Middle frontal gyrus (tissue), 1 donor: ENCODE measurements at regions not wholly inside any gene's neighbourhood (a gene's known extent, or its start where the extent isn't known, plus 50 kb on each side); places are given as distances from the start of the nearest gene placed in this dataset.

Source experiments
- DNase-seq: peaks from one replicate; pipeline ENCODE4 v3.0.0-alpha.2; 2015; ENCODE audit warnings: low spot score; ENCODE audit errors: extremely low spot score

DNA sequence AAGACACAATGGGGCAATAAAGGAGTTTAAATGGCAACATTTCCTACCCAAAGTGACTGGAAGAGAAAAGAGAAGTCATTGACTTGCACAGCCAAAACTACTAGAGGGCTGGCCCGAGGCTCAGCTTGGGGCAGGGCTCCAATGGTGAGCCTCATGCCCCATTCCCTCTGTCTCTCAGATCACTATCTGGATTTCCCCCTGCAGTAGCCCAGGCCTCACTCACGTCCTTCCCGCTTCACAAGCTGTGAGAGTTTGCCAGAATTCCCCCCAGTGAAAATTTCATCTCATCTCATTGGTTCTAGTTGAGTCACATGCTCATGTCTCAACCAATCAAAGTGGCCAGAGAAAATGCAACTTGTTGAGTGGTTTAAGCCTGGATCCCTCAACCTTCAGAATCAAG, 181.3 kb downstream of the WDR11 start:
- no peak for DNase-seq

DNA sequence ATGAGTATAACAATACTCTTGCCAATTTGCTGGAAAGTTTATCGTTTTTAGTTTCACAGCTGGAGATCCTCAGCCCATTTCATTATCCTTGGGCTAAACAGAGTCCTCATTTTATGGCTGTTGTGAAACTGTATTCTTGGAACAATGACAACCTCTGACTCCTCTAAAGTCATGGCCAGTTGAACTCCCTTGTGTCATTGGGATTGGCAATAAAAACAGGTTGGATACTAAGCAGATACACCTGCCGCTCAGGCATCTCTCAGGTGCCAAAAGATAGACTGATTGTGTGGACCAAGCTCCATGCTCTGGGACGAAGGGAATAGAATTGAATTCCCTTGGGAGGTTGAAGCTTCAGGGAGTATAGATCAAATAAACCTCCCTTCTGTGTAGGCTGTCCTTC, 182.2 kb downstream of the WDR11 start:
- DNase-seq: no peak

GRCh38 chr10:121036431-121036830, 185.3 kb downstream of the WDR11 start:
- no peak for DNase-seq

GRCh38 chr10:121041499-121041898, 190.3 kb downstream of the WDR11 start:
- DNase-seq: no peak

GRCh38 chr10:121041906-121042305, 190.7 kb downstream of the WDR11 start:
- no peak for DNase-seq

DNA sequence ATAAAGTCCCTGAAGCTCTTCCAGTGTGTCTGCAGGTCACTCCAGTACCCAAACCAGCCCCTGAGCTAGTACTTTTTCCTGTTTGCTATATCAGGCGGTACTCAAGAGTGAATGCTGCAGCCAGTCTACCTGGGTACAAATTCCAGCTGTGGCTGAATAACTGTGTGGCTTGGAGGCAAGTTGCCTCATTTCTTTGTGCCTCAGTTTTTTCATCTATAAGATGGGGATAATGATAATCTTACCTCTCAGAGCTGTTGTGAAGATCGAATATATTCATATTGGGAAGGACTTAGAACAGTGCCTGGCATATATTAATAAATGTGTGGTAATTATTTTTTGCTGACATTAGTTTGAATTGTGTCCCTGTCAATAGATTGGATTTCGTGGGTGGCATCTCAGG, 191.2 kb downstream of the WDR11 start:
- DNase-seq: no peak

DNA sequence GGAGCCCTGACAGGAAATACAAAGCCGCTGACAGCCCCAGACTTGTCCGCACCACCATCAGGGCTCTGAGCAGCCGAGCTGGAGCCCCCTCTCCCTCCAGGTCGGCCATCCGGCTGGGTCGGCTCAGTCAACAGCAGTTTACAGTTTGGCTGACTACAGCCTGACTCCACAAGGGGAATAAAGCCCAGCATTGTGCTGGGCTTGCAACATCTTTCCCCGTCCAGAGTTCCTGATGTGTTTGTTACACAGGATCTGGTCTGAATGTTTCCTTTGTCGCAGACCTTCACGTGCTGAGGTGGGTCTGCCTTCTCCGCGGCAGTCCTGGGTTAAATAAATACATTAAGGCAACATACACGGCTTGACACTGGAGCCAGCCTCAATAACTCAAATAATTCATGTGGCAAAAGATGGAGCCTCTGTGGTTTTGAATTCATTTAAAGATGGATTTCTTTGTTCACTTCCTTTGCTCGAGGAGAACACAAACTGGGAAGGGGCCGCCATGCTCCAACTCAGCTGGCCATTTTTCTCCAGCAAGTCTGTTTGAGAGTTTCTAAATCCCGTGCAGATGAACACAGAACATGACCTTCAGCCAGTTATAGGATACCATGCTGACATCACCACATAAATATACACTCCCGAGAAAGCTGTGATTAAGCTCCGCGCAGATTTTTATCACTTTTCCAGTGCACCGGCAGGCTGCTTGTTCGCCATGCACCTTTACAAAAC, 192.1 kb downstream of the WDR11 start:
- DNase-seq: no peak

DNA sequence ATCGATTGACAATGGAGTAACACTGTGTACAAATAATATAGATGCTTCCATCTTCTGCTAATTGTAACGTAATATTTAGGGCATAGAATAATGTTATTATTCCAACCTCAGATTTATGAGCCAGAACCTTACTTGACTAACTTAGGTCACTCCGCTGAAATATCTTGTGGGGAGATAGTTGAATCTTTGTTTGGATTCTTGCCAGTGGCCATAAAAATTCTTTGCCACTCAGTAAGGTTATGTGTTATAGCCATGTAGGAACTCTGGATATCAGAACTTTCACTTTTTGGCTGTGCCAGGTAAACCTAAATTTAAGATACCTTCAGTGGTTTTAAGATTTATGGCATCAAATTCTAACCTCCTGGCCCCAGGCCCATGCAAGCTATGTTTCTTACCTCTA, 197.6 kb downstream of the WDR11 start:
- DNase-seq: no peak

GRCh38 chr10:121049489-121049888, 198.3 kb downstream of the WDR11 start:
- no peak for DNase-seq

DNA sequence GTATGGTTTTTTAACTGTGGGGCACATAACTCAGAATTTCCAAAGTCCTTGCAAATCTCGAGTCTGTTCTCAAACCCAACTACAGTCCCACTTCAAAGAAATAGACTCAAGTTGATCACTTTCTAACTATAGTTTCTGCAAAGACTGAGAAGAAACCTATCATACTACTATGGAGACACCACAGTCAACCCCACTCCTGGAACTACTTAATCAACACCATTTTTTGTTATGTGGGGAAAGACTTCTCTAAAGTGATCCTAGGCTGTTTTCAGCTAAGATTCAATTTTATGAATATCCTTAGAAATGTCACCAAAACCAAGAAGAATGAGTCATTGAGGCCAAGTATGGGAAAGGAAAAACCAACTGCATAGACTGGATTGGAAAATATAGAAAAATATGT, 198.8 kb downstream of the WDR11 start:
- DNase-seq: no peak

DNA sequence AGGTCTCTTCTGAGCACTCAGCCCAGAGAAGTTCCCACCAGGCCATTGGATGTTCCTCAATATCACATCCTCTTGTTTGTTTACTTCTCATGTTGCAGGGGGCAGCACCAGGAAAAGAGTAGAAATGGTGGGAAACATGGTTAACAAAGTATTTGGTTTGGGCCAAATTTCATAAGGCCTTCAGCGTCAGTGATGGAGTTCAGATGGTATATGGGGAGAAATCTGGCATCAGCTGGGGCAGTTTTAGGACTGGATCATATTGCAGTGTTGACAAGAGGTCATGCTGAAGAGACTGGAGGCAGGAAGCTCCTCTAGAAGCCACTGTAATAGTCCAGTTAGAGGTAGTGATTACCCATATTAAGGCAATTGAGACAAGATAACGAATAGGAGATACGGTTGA, 200.0 kb downstream of the WDR11 start:
- DNase-seq: no peak

DNA sequence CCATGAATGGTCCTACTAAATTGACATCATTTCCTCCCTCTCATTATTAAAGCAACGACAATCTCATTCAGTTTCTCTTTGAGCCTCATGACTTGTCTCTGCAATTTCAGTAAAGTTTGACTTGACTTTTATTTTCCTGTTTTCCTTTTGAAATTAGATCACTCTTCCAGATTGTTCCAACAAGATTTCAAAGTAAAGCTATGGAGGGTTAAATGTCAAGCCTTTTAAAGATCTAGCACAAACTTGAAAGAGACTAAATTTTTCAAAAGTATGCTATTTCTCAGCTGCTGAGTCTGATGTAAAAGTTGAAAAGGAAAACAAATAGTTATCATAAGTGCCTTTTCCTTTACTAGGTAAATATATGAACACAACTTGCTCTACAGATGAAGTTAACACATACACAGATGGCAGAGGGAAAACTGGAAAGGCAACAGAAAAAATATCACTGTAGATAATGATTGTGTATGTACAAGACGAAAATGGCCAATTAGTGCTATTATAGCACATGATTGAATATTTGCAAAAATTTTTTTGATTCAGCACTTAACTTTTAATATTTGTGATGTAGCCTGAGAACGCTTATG, 200.6 kb downstream of the WDR11 start:
- no peak for DNase-seq

- no peak for DNase-seq
These were observed 202.0 kb downstream of the WDR11 start for GRCh38 chr10:121053151-121053550.

- no peak for DNase-seq
These were observed 203.7 kb downstream of the WDR11 start for GRCh38 chr10:121054874-121055273.

DNA sequence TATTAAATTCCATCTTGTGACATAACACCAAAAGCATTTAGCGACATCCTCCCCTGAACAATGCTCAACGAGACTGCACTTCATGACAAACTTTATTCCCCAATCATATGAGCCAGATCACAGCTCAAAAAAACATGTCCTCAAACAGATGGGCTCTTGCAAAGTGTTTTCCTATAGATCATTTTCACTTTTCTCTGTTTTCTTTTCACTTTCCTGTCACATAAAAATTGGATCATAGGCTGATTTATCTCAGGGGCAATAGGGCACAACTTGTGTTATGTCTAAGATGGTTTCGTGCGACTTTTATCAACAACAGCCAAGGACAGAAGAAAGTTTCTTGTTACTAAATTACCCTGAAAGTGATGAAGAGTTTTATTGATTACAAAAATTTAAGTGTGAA, 206.1 kb downstream of the WDR11 start:
- DNase-seq: no peak

DNA sequence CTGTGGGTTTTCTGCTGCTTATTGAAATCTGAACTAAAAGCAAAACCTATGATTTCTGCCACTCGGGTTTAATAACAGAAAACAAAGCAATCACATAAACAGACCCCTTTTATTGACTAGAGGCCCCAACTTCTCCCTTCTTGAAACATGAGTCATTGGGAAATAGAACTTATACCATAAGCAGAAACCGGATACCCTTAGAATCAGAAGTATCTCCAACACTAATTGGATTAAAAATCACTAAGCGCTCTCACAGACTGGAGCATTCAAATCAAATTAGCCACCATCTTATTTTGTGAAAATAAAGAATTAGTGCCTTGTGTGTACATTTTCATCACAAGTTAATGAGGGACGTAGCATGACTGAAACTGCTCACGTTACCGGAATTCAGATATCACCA, 206.9 kb downstream of the WDR11 start:
- DNase-seq: no peak

- DNase-seq: no peak
These were observed 208.2 kb downstream of the WDR11 start for GRCh38 chr10:121059351-121059750.

- no peak for DNase-seq
These were observed 211.0 kb downstream of the WDR11 start for GRCh38 chr10:121062115-121062514.

DNA sequence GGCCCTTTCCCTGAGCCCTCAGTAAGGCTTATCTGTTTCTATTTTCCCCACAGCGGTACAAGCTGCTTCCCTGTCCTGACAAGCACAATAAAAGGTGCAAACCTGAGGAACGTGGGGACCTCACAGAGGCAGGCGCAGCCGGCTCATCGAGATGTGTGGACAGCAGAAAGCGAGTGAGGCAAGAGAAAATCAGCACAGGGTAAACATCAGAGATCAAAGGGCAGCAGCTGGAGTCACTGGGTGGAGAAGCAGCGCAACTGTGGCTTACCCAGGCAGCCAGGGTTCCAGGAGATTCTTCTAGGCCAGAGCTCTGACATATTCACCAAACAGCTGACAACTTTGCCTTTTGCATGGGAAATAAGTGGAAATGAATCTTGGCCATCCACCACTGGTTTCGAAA, 212.6 kb downstream of the WDR11 start:
- no peak for DNase-seq

GRCh38 chr10:121064491-121064890, 213.3 kb downstream of the WDR11 start:
- DNase-seq: no peak

DNA sequence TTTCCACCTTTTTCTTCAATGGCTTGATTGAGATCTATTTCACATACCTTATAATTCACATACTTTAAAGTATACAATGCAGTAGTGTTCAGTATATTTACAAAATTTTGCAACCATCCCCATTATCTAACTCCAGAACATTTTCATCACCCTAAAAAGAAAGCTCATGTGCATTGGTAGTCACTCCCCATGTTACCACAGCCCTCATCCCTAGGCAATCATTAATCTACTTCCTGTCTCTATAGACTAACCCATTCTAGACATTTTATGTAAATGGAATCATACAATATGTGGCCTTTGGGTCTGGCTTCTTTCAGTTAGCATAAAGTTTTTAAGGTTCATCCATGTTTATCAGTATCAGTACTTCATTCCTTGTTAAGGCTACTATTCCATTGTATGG, 214.2 kb downstream of the WDR11 start:
- no peak for DNase-seq

DNA sequence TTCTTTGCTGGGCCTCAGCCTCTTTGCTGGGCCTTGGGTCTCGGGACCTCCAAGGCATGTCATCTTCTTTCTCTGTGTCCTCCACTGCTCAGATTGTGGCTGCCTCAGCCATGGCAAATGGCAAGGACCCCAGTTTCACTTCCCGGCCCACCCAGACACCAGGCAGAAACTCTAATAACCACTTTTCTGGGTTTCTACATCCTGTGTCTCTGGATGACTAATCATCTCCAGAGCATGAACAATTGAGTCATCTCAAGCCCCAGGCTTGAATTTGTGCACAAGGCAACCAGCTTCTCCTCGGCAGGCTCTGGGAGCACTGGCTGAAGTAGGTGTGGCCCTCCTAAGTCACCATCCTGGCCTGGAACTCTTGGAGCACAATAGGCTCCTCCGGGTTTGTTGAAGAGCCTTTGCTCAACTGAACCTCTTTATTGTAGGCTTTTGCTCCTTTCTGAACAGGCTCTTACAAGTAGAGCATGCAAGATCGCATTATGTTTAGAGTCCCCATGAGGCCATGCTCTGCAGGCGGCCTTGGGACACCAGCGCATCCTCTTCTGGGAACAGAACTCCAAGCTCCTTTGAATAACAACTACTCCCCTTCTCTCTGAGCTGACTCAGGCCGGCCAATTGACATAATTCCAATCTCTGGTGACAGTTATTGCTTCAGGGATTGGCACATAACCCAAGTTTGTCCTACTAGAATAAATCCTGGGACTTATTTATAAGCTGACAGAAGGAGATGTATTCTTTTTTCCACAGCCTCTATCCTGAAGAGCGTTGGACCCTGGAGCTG, 218.1 kb downstream of the WDR11 start:
- DNase-seq: no peak
